ENCODE measurements at regions not wholly inside any gene's neighbourhood (a gene's known extent, or its start where the extent isn't known, plus 50 kb on each side); places are given as distances from the start of the nearest gene placed in this dataset.
"Not testable (repeated sequence)": the region's sequence is repeated elsewhere in the genome, so short reads cannot be mapped to it uniquely, and the experiment has no call there.

- FAIRE-seq (no peak), DNase-seq (ENCODE audit: insufficient read length, low spot score) (no peak)
Measured at GRCh38 chr2:34176693-34177092, 577.6 kb upstream of the FAM98A start.

GRCh38 chr2:34174506-34174905, 575.4 kb upstream of the FAM98A start:
- FAIRE-seq (no peak), DNase-seq (ENCODE audit: insufficient read length, low spot score) (no peak)

- no peak for FAIRE-seq
- no peak for DNase-seq (ENCODE audit: insufficient read length, low spot score)
Measured at GRCh38 chr2:34162231-34162630, 563.1 kb upstream of the FAM98A start.

- FAIRE-seq = no peak
- no peak for DNase-seq (ENCODE audit: insufficient read length, low spot score)
Measured at GRCh38 chr2:34161549-34161948, 562.5 kb upstream of the FAM98A start.

DNA sequence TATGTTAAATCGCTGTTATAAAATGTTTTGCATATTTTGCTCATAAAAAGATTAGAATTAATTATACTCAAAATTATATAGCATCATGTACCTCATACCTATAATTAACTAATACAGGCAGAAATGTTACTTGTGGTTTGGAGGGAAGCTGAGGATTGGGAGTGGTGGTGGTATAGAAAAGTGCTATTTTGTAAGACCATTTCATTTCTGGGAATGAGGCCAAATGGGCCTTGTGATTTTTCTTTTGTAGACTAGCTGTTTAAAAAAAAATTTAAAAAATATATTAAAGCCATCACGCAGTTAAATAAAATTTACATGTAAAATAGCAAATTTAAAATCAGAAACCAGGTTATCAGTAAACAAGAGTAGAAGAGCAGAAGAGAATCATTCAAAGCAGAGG, 560.8 kb upstream of the FAM98A start:
- DNase-seq (ENCODE audit: insufficient read length, low spot score) (no peak), FAIRE-seq (no peak)

DNA sequence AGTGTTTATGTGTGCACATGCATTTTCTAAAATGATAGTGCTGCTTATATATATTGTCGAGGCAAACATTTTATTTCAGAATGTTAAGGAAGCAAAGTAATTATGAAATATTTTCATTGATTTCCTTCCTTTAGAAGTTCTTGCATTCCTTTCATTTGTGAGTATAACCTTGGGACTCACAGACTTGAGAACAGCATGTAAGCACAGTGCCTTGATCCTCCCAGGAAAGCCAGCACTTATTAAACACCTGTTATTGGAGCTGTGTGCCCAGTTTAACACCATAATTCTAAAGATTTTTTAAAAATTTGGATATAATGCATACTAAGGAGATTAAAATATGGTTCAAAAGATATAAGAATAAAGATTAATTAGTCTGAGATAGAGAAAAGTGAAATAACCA, 554.4 kb upstream of the FAM98A start:
- no peak for FAIRE-seq
- no peak for DNase-seq (ENCODE audit: insufficient read length, low spot score)

GRCh38 chr2:34147780-34148179, 548.7 kb upstream of the FAM98A start:
- DNase-seq (ENCODE audit: insufficient read length, low spot score) = no peak
- FAIRE-seq = no peak

DNA sequence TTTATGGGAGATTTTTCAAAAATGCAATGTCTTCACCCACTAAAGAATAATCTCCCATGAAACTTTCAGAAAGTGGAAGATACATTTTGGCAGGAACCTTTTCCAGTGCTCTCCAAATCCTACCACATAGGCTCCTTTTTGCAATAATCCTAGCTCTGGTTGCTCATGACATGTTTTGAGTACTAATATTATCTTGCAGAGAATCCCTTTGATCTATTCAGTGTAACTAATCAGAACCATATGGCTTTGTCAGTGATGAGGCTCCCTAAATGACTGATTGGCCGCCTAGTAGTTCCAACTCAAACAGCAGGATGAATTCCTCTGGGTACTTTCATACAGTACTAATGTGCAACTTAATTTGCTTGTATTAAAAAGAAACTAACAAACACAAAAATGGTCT, 544.0 kb upstream of the FAM98A start:
- no peak for DNase-seq (ENCODE audit: insufficient read length, low spot score)
- FAIRE-seq = no peak

DNA sequence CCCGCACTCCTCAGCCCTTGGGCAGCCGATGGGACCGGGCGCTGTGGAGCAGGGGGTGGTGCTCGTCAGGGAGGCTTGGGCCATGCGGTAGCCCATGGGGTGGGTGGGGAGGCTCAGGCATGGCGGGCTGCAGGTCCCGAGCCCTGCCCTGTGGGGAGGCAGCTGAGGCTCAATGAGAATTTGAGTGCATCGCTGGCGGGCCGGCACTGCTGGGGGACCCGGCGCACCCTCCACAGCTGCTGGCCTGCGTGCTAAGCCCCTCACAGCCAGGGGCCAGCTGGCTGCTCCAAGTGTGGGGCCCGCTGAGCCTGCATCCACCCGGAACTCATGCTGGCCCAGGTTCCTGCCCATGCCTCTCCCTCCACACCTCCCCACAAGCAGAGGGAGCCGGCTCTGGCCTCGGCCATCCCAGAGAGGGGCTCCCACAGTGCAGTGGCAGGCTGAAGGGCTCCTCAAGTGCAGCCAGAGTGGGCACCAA, 543.5 kb upstream of the FAM98A start:
- DNase-seq (ENCODE audit: insufficient read length, low spot score); FAIRE-seq: not testable (repeated sequence)

DNA sequence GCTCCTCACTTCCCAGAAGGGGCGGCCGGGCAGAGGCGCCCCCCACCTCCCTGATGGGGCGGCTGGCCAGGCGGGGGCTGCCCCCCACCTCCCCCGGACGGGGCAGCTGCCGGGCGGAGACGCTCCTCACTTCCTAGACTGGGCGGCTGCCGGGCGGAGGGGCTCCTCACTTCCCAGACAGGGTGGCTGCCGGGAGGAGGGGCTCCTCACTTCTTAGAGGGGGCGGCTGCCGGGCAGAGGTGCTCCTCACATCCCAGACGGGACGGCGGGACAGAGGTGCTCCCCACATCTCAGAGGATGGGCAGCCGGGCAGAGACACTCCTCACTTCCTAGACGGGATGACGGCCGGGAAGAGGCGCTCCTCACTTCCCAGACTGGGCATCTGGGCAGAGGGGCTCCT, 534.0 kb upstream of the FAM98A start:
- not testable (repeated sequence) for DNase-seq (ENCODE audit: insufficient read length, low spot score); FAIRE-seq

GRCh38 chr2:34126279-34126678, 527.2 kb upstream of the FAM98A start:
- FAIRE-seq (no peak), DNase-seq (ENCODE audit: insufficient read length, low spot score) (no peak)

DNA sequence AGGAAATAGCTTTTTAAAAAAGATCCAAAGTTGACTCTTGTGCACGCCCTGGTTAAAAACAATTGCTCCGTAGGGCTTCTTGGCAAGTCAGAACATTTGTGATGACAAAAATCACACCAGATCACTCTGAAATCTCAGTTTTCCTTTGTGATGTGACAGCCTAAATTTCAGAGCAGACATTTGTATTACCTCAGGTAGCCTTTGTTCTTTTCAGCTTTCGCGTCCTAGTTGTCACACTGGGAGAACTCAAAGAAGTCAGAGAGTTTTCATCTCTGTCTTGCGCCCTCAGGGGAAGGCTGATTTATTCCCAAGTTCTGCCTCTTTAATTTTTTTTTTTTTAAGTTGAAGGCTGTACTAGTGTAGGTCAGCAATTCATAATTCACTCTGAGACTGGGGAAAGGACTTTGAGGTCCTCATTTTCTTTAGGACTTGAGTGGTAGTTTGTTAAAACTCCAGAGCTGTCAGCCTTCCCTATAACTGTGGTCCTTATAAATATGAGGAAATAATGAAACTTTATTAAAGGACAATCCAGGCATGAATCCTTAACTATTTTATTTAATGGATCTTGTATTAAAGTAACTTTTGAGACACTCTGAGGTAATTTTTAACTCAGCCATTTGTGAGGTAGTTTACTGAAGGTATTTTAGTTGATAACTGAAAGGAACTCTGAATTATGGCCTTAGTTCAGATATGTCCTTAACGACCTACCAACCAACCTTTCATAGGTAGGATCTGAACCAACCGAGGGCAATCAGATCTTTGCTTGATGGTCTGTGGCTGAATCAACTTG, 525.1 kb upstream of the FAM98A start:
- FAIRE-seq (no peak), DNase-seq (ENCODE audit: insufficient read length, low spot score) (no peak)

DNA sequence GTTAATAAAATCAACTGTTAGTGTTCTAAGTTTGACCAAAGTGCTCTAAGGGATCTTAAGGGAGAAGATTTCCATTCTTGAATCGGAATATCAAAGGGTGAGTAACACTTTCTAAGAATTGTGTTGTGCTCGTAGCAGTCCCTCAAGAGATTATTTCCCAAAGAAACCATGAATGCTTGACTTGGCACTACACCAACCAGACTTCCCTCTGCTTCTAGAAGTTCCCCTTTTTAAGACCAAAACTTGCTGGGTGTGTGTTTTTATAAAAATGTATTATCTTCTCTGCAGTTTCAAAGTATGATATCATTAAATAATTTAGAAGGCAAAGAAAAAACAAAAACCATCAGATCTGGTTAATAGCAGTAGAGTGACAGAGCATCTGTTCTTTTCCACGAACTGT, 522.0 kb upstream of the FAM98A start:
- FAIRE-seq = no peak
- no peak for DNase-seq (ENCODE audit: insufficient read length, low spot score)

DNA sequence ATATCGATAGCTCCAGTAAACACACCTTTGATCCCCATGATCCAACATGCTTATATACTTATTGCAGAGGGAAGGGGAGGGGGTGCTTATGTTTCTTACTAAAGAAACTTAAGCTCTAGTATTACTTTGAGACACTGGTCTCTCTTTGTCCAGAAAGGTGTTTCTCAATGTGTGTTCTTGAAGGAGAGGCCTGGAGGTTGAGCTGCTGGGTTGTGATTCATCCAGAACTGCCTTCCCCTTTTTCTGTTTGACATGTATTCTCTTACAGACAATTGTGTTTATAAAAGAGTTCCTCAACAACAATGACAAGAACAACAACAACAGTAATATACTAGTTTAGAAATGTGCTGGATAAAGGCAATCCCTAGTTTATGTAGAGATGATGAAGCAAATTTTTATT, 516.0 kb upstream of the FAM98A start:
- DNase-seq (ENCODE audit: insufficient read length, low spot score) (no peak), FAIRE-seq (no peak)

DNA sequence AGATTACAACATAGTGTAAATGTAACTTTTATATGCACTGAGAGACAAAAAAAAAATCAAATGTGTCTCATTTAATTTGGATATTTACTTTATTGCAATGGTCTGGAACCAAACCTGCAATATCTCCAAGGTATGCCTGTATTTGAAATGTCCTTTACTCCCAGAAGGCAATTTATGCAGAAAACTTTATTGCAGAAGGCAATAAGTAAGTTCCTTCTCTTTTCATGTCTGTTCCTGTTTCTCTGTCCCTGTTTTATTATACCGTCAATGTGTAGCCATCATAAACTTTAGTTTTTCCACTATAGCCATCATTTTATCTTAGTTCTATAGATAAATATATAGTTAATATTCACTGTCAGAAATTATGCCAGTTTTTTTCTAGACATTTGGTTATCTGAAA, 513.1 kb upstream of the FAM98A start:
- no peak for FAIRE-seq

DNA sequence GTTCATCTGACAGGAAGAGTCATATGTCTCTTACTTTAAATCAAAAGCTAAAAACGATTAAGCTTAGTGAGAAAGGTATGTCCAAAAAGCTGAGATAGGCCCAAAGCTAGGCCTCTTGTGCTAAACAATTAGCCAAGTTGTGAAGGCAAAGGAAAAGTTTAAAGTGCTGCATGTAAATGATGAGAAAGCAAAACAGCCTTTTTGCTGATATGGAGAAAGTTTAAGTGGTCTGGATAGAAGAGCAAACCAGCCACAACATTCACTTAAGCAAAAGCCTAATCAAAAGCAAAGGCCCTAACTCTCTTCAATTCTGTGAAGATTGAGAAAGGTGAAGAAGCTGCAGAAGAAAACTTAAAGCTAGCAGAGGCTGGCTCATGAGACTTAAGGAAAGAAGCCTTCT, 511.3 kb upstream of the FAM98A start:
- DNase-seq (ENCODE audit: insufficient read length, low spot score) (no peak), FAIRE-seq (no peak)

More for the DNA sequence above, 513.1 kb upstream of the FAM98A start:
- DNase-seq (ENCODE audit: insufficient read length, low spot score) = no peak

- no peak for DNase-seq (ENCODE audit: insufficient read length, low spot score)
- no peak for FAIRE-seq
Measured at GRCh38 chr2:34107811-34108210, 508.7 kb upstream of the FAM98A start.

- FAIRE-seq (no peak), DNase-seq (ENCODE audit: insufficient read length, low spot score) (no peak)
Measured at GRCh38 chr2:34105006-34105767, 506.1 kb upstream of the FAM98A start.

- DNase-seq (ENCODE audit: insufficient read length, low spot score) = no peak
- FAIRE-seq = no peak
Measured at GRCh38 chr2:34104601-34105000, 505.5 kb upstream of the FAM98A start.

DNA sequence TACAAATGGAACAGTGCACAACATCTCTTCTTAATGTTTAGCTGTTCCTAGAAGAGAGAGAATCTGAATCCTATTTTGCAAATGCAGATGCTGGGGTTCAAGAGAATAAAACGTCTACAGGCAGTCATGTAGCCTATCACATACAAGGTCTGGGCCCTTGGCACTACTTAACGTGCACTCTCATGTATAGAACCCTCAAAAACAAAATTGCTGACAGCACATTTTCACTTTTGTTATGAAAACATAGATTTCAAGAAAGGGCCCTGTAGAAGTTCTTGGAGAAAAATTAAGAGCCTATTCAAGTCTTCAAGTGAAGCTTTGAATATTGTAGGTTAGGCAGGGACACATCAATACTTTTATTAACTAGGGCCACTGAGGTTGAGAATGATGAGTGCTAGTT, 504.3 kb upstream of the FAM98A start:
- FAIRE-seq (no peak), DNase-seq (ENCODE audit: insufficient read length, low spot score) (no peak)

GRCh38 chr2:34102339-34102738, 503.2 kb upstream of the FAM98A start:
- no peak for FAIRE-seq
- DNase-seq (ENCODE audit: insufficient read length, low spot score) = no peak

DNA sequence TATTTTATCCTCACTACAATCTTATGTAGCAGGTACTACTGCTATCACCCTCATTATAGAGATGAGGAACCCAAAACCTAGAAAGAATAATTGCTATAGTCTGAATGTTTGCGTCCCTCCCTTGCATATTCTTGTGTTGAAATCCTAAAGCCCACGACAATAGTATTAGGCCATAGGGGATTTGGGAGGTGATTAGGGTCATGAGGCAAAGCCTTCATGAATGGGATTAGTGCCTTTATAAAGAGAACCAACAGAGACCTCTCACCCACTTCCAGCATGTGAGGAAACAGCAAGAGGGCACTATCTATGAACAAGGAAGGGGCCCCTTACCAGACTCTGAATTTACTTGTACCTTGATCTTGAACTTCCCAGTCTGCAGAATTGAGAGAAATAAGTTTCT, 500.3 kb upstream of the FAM98A start:
- no peak for FAIRE-seq
- DNase-seq (ENCODE audit: insufficient read length, low spot score) = no peak
